H1 (cell line): ENCODE measurements at regions not wholly inside any gene's neighbourhood (a gene's known extent, or its start where the extent isn't known, plus 50 kb on each side); places are given as distances from the start of the nearest gene placed in this dataset.

Experiments
- CTCF ChIA-PET: fragments of 300-600 bp; sonication (Branson Sonifier 250); formaldehyde crosslinking; loops from one replicate; lab custom pipeline; 2021; ENCODE audit not compliant: partially characterized antibody; lab: Charles Lee
- POLR2A ChIA-PET: fragments of 300-600 bp; sonication (Branson Sonifier 250); formaldehyde crosslinking; loops from one replicate; lab custom pipeline; 2021; ENCODE audit warnings: inconsistent platforms; ENCODE audit not compliant: partially characterized antibody; lab: Charles Lee
- DNase-seq, 2 experiments: peaks; one replicate each; pipeline versions ENCODE4 v3.0.0 to v3.0.0-alpha.2; 2010 to 2022; ENCODE audit warnings: low spot score in 2 of 2, low read depth in 1 of 2, mixed read lengths in 1 of 2
- FAIRE-seq: peaks from 2 replicates; lab custom pipeline; 2011; peaks lifted over from hg19 to GRCh38; lab: Jason Lieb, UNC
- H2AFZ ChIP-seq: 2 replicates; pipeline ENCODE4 v1.8.1; 2012; ENCODE audit warnings: low read length, inconsistent platforms
- H2AK5ac ChIP-seq: 2 replicates; pipeline ENCODE4 v1.6.1; 2013; ENCODE audit warnings: low read depth, low read length
- H2BK120ac ChIP-seq: replicated peaks from 2 replicates; pipeline ENCODE3; 2013; ENCODE audit warnings: low read depth, low read length, inconsistent platforms
- H2BK12ac ChIP-seq: 2 replicates; pipeline ENCODE4 v1.6.1; 2013; ENCODE audit warnings: low read depth, low read length
- H2BK15ac ChIP-seq: 2 replicates; pipeline ENCODE4 v1.6.1; 2013; ENCODE audit warnings: low read length
- H2BK20ac ChIP-seq: 2 replicates; pipeline ENCODE4 v1.6.1; 2013; ENCODE audit warnings: low read length
- H2BK5ac ChIP-seq: 2 replicates; pipeline ENCODE4 v1.6.1; 2013; ENCODE audit warnings: low read depth, low read length
- H3K14ac ChIP-seq: 2 replicates; pipeline ENCODE4 v1.6.1; 2013; ENCODE audit warnings: inconsistent platforms; ENCODE audit not compliant: insufficient read length
- H3K18ac ChIP-seq: 2 replicates; pipeline ENCODE4 v1.6.1; 2013; ENCODE audit warnings: low read length; ENCODE audit errors: extremely low read depth
- H3K23ac ChIP-seq: 2 replicates; pipeline ENCODE4 v1.6.1; 2013; ENCODE audit warnings: inconsistent platforms; ENCODE audit not compliant: insufficient read length
- H3K23me2 ChIP-seq: 2 replicates; pipeline ENCODE4 v1.6.1; 2013; ENCODE audit warnings: low read depth, low read length
- H3K27ac ChIP-seq: 2 replicates; pipeline ENCODE4 v1.6.1; 2011; ENCODE audit warnings: low read depth, low read length, inconsistent platforms
- H3K27me3 ChIP-seq, 4 experiments: replicated peaks in 1 of 4; 1 replicate in 1 of 4; 2 replicates in 3 of 4; pipeline versions ENCODE4 v1.6.1 to v1.8.1; 2011 to 2013; ENCODE audit warnings: low read length in 3 of 4, mild to moderate bottlenecking in 3 of 4, inconsistent platforms in 2 of 4, mixed read lengths in 2 of 4, moderate library complexity in 1 of 4; ENCODE audit not compliant: control insufficient read depth in 3 of 4, insufficient read depth in 3 of 4; ENCODE audit errors: extremely low read depth in 1 of 4
- H3K36me3 ChIP-seq, 4 experiments: 2 replicates each; pipeline versions ENCODE4 v1.6.1 to v1.8.1; 2011 to 2013; ENCODE audit warnings: mild to moderate bottlenecking in 4 of 4, low read length in 3 of 4, moderate library complexity in 2 of 4, control low read depth in 1 of 4, inconsistent platforms in 1 of 4; ENCODE audit not compliant: insufficient read depth in 4 of 4, control insufficient read depth in 2 of 4
- H3K4ac ChIP-seq: replicated peaks from 2 replicates; pipeline ENCODE3; 2013; ENCODE audit warnings: low read length, low read depth, mixed read lengths, inconsistent platforms; ENCODE audit not compliant: insufficient read length
- H3K4me1 ChIP-seq, 4 experiments: replicated peaks in 1 of 4; 1 replicate in 1 of 4; 2 replicates in 3 of 4; pipeline versions ENCODE4 v1.6.1 to v1.8.1; 2011 to 2013; ENCODE audit warnings: low read length in 3 of 4, inconsistent platforms in 2 of 4, mixed read lengths in 1 of 4; ENCODE audit not compliant: insufficient read depth in 4 of 4, control insufficient read depth in 3 of 4
- H3K4me2 ChIP-seq, 2 experiments: 2 replicates each; pipeline versions ENCODE4 v1.6.1 to v1.8.1; 2011 to 2013; ENCODE audit warnings: low read depth in 2 of 2, low read length in 2 of 2, control low read depth in 1 of 2, inconsistent platforms in 1 of 2, mild to moderate bottlenecking in 1 of 2; ENCODE audit not compliant: insufficient read depth in 1 of 2
- H3K4me3 ChIP-seq, 4 experiments: fragments of 200-600, 300-600 bp in 1 of 4; sonication (generic), shearing (Covaris generic), sonication (Bioruptor Twin) in 1 of 4; 2 replicates each; pipeline versions ENCODE4 v1.5.1 to v1.8.1; 2011 to 2016; ENCODE audit warnings: low read length in 4 of 4, low read depth in 3 of 4, control low read depth in 2 of 4, inconsistent platforms in 2 of 4, mild to moderate bottlenecking in 2 of 4, mixed read lengths in 1 of 4, moderate library complexity in 1 of 4; ENCODE audit not compliant: insufficient read depth in 2 of 4; ENCODE audit errors: extremely low read depth in 1 of 4
- H3K56ac ChIP-seq: replicated peaks from 2 replicates; pipeline ENCODE3; 2013; ENCODE audit warnings: low read depth, mild to moderate bottlenecking, mixed read lengths, low read length, inconsistent platforms; ENCODE audit not compliant: insufficient read length
- H3K79me1 ChIP-seq: 2 replicates; pipeline ENCODE4 v1.6.1; 2013; ENCODE audit warnings: low read depth, low read length, control low read depth
- H3K79me2 ChIP-seq, 2 experiments: 2 replicates each; pipeline versions ENCODE4 v1.6.1 to v1.8.1; 2012 to 2013; ENCODE audit warnings: low read length in 2 of 2, mild to moderate bottlenecking in 2 of 2, inconsistent platforms in 1 of 2; ENCODE audit not compliant: insufficient read depth in 2 of 2, control insufficient read depth in 1 of 2
- H3K9ac ChIP-seq, 4 experiments: replicated peaks in 1 of 4; 1 replicate in 1 of 4; 2 replicates in 3 of 4; pipeline versions ENCODE4 v1.6.1 to v1.8.1; 2011 to 2013; ENCODE audit warnings: low read depth in 3 of 4, low read length in 3 of 4, control low read depth in 2 of 4, mild to moderate bottlenecking in 2 of 4, moderate library complexity in 2 of 4, inconsistent platforms in 1 of 4; ENCODE audit errors: extremely low read depth in 1 of 4
- H3K9me3 ChIP-seq, 2 experiments: 2 replicates each; pipeline versions ENCODE4 v1.6.1 to v1.8.1; 2012 to 2013; ENCODE audit warnings: mild to moderate bottlenecking in 2 of 2, moderate library complexity in 2 of 2, control low read depth in 1 of 2, inconsistent platforms in 1 of 2, low read depth in 1 of 2, low read length in 1 of 2, mixed read lengths in 1 of 2; ENCODE audit not compliant: insufficient read depth in 2 of 2
- H4K20me1 ChIP-seq, 2 experiments: replicated peaks in 1 of 2; 2 replicates each; pipeline versions ENCODE3 to v1.8.1; 2011 to 2013; ENCODE audit warnings: inconsistent platforms in 2 of 2, low read length in 2 of 2, mild to moderate bottlenecking in 1 of 2; ENCODE audit not compliant: insufficient read depth in 2 of 2, control insufficient read depth in 1 of 2
- H4K5ac ChIP-seq: 2 replicates; pipeline ENCODE4 v1.6.1; 2013; ENCODE audit warnings: low read length, low read depth, mixed read lengths, inconsistent platforms; ENCODE audit not compliant: insufficient read length
- H4K8ac ChIP-seq: 2 replicates; pipeline ENCODE4 v1.8.0; 2013; ENCODE audit warnings: mild to moderate bottlenecking, moderate library complexity, low read length, inconsistent platforms; ENCODE audit not compliant: insufficient read depth; ENCODE audit errors: extremely low read depth
- H4K91ac ChIP-seq: replicated peaks from 2 replicates; pipeline ENCODE3; 2013; ENCODE audit warnings: low read length, mixed read lengths, inconsistent platforms; ENCODE audit not compliant: insufficient read length
- BCL11A ChIP-seq, 2 experiments: IDR thresholded peaks; one replicate each; pipeline ENCODE4 v1.6.1; 2011; ENCODE audit warnings: low read depth in 2 of 2, low read length in 2 of 2, mild to moderate bottlenecking in 2 of 2
- BRCA1 ChIP-seq: IDR thresholded peaks from 2 replicates; pipeline ENCODE4 v1.6.1; 2012; ENCODE audit warnings: low read depth, low read length, improper control_type of control experiment
- CEBPB ChIP-seq: IDR thresholded peaks from 2 replicates; pipeline ENCODE4 v1.6.1; 2012; ENCODE audit warnings: low read depth, low read length
- CHD1 ChIP-seq: IDR thresholded peaks from 2 replicates; pipeline ENCODE4 v1.6.1; 2012; ENCODE audit warnings: low read depth, low read length, improper control_type of control experiment
- E2F6 ChIP-seq: IDR thresholded peaks from 2 replicates; pipeline ENCODE4 v1.6.1; 2012; ENCODE audit warnings: inconsistent platforms
- GTF2F1 ChIP-seq: IDR thresholded peaks from 2 replicates; pipeline ENCODE4 v1.6.1; 2012; ENCODE audit warnings: low read depth, low read length, improper control_type of control experiment, borderline replicate concordance
- KDM5A ChIP-seq: fragments of 200-600 bp; IDR thresholded peaks from 2 replicates; pipeline ENCODE4 v1.7.1; 2012; ENCODE audit warnings: mild to moderate bottlenecking, low read length, inconsistent platforms, mixed read lengths
- NRF1 ChIP-seq: IDR thresholded peaks from 2 replicates; pipeline ENCODE4 v1.6.1; 2011; ENCODE audit warnings: mild to moderate bottlenecking, low read depth, low read length, improper control_type of control experiment
- RAD21 ChIP-seq, 2 experiments: IDR thresholded peaks in 1 of 2; conservative IDR thresholded peaks in 1 of 2; 2 replicates each; pipeline ENCODE4 v1.6.1; 2011; ENCODE audit warnings: low read depth in 2 of 2, low read length in 2 of 2, improper control_type of control experiment in 1 of 2, inconsistent platforms in 1 of 2, mild to moderate bottlenecking in 1 of 2, moderate library complexity in 1 of 2
- RFX5 ChIP-seq: IDR thresholded peaks from 2 replicates; pipeline ENCODE4 v1.6.1; 2011; ENCODE audit warnings: low read depth, low read length, improper control_type of control experiment, borderline replicate concordance
- RXRA ChIP-seq: IDR thresholded peaks from 2 replicates; pipeline ENCODE4 v1.6.1; 2011; ENCODE audit warnings: low read depth, mild to moderate bottlenecking, low read length, moderate library complexity; ENCODE audit not compliant: insufficient read depth
- SAP30 ChIP-seq: fragments of 300-600 bp; sonication (generic); IDR thresholded peaks from 2 replicates; pipeline ENCODE4 v1.7.1; 2012; ENCODE audit warnings: low read length, moderate library complexity, mild to moderate bottlenecking, inconsistent platforms; ENCODE audit not compliant: insufficient read depth, insufficient replicate concordance
- YY1 ChIP-seq: IDR thresholded peaks from 2 replicates; pipeline ENCODE4 v1.6.1; 2011; ENCODE audit warnings: low read depth, mild to moderate bottlenecking, low read length
- WGBS, 2 experiments: shearing (Covaris generic) in 1 of 2; methylation state at CpG; one replicate each; pipeline versions ENCODE4 v1.1.6 to v1.1.7; 2013 to 2015; ENCODE audit warnings: low lambda C conversion rate in 2 of 2, mixed read lengths in 2 of 2, inconsistent platforms in 1 of 2, low coverage in 1 of 2, missing lambda C conversion rate in 1 of 2; ENCODE audit not compliant: insufficient replicate concordance in 2 of 2, insufficient coverage in 1 of 2, insufficient read length in 1 of 2; ENCODE audit errors: extremely low coverage in 1 of 2, missing lambda C conversion rate in 1 of 2; 5-methylcytosine and 5-hydroxymethylcytosine counted together

- no peak overlapping the region for H3K27ac ChIP-seq
- CTCF ChIA-PET = interaction anchor here (0.6 to 0.9 kb wide), 2 partner anchors 26 to 90 kb away, joined by 3 to 4 read pairs; no protein-coding TSS in a partner anchor
- H2BK20ac ChIP-seq = no peak overlapping the region
- H3K27me3 ChIP-seq = no peaks in the 10 kb centered on the region
- TF ChIP-seq RFX5 (no peak), CHD1 (no peak), YY1 (no peak), GTF2F1 (no peak), E2F6 (no peak), SAP30 (no peak), BCL11A (IDR thresholded peaks at IDR 0.05; ENCODE audit: low read depth in 2 of 2, low read length in 2 of 2) (no peak), RAD21 (IDR thresholded peaks at IDR 0.05 in 1 of 2, conservative IDR thresholded peaks at IDR 0.05 in 1 of 2; ENCODE audit: low read depth in 2 of 2, low read length in 2 of 2) (no peak), CEBPB (no peak), NRF1 (no peak), KDM5A (no peak), RXRA (no peak), BRCA1 (no peak)
- no peak overlapping the region for H2BK120ac ChIP-seq
- POLR2A ChIA-PET = no interaction called here
- H4K20me1 ChIP-seq = no peaks in the 10 kb centered on the region
- no peak overlapping the region for H4K91ac ChIP-seq
- H2BK12ac ChIP-seq = no peak overlapping the region
- H3K18ac ChIP-seq = no peak overlapping the region
- no peak overlapping the region for H3K4me3 ChIP-seq
- H3K23ac ChIP-seq = no peak overlapping the region
- H3K9ac ChIP-seq = no peak overlapping the region
- H3K9me3 ChIP-seq = no peaks in the 10 kb centered on the region
- FAIRE-seq = no peak
- 71% methylated on average over 2 of the region's 2 CpGs; no CpG with 5 or more reads in 1 of the 2 experiments for WGBS, 2 experiments
- no peaks in the 10 kb centered on the region for H3K4me1 ChIP-seq
- no peaks in the 10 kb centered on the region for H3K79me1 ChIP-seq
- H2BK15ac ChIP-seq = no peak overlapping the region
- H4K5ac ChIP-seq = no peak overlapping the region
- H3K79me2 ChIP-seq = no peaks in the 10 kb centered on the region
- DNase-seq = no peak
- H3K56ac ChIP-seq = no peak overlapping the region
- H3K4ac ChIP-seq = no peak overlapping the region
- no peak overlapping the region for H3K14ac ChIP-seq
- H3K23me2 ChIP-seq = no peaks in the 10 kb centered on the region
- H2AFZ ChIP-seq = 0 out of 2 replicates have a peak overlapping the region, but pooled peaks have one; percentile 53
- H2AK5ac ChIP-seq = no peak overlapping the region
- H3K4me2 ChIP-seq = no peak overlapping the region
- no peak overlapping the region for H4K8ac ChIP-seq
- no peaks in the 10 kb centered on the region for H3K36me3 ChIP-seq
- H2BK5ac ChIP-seq = no peak overlapping the region
These were observed 1320.3 kb upstream of the LRRTM1 start for GRCh38 chr2:81624825-81625224.
